RPMI7951 (cell line): ENCODE measurements at regions not wholly inside any gene's neighbourhood (a gene's known extent, or its start where the extent isn't known, plus 50 kb on each side); places are given as distances from the start of the nearest gene placed in this dataset.

Experiments used
- DNase-seq: peaks from one replicate; pipeline ENCODE4 v3.0.0-alpha.2; 2012; ENCODE audit warnings: low read depth

GRCh38 chrX:80312448-80312847 is 107.8 kb upstream of the TENT5D start:
- DNase-seq: no peak

GRCh38 chrX:80316526-80316925 is 103.7 kb upstream of the TENT5D start:
- DNase-seq: no peak

- DNase-seq: no peak
These were observed 102.6 kb upstream of the TENT5D start for GRCh38 chrX:80317646-80318045.

- DNase-seq: no peak
These were observed 89.0 kb upstream of the TENT5D start for GRCh38 chrX:80331285-80331684.

- no peak for DNase-seq
These were observed 85.7 kb upstream of the TENT5D start for GRCh38 chrX:80334583-80334982.

GRCh38 chrX:80335062-80335830 is 85.0 kb upstream of the TENT5D start:
- DNase-seq: no peak

DNA sequence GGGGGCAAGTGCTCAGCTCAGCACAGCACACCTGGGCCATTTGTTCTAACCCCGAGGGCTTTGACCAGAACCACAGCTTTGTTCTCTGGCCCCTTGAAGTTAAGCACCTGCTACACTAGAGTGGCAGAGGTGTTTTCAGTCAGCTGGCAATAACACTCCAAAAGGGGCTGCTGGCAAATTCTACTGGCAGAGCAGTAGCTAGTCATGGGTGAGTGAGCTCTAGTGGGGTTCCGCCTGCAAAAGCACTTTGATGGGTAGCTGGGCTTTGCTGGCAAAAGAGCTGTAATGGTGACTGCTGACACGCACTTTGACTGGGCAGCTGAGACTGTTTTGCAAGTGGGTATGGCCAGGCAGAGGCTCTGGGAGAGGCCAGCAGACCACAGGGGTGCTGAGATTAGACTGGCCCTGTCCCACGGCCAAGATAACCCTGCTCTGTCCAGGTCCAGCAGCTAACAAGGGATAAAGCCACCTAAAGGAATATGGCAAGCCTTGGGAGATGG is 65.2 kb upstream of the TENT5D start:
- no peak for DNase-seq
